ENCODE measurements at regions not wholly inside any gene's neighbourhood (a gene's known extent, or its start where the extent isn't known, plus 50 kb on each side); places are given as distances from the start of the nearest gene placed in this dataset.

- TF ChIP-seq CTCF (conservative IDR thresholded peaks at IDR 0.05 in 1 of 2, IDR thresholded peaks at IDR 0.05 in 1 of 2; ENCODE audit: low read depth in 1 of 2, low read length in 2 of 2) (no peak), EZH2 (IDR thresholded peaks at IDR 0.05; ENCODE audit: low read length, missing control alignments) (no peak)
Observed at GRCh38 chr17:13400491-13400890, 201.2 kb downstream of the HS3ST3A1 start.

Data from fibroblast of lung (primary cell).